Progenitor cell of endocrine pancreas (in vitro differentiated cells): ENCODE measurements at regions not wholly inside any gene's neighbourhood (a gene's known extent, or its start where the extent isn't known, plus 50 kb on each side); places are given as distances from the start of the nearest gene placed in this dataset.

Experiments used
- DNase-seq: peaks from one replicate; pipeline ENCODE4 v3.0.0; 2021; ENCODE audit warnings: low spot score; ENCODE audit not compliant: unreplicated experiment
- H3K27ac Mint-ChIP-seq: 2 replicates; pipeline ENCODE4 v1.8.0; 2021; ENCODE audit warnings: mild to moderate bottlenecking, moderate library complexity, mixed read lengths
- H3K27me3 Mint-ChIP-seq: 2 replicates; pipeline ENCODE4 v1.8.0; 2021; ENCODE audit warnings: mixed read lengths
- H3K36me3 Mint-ChIP-seq: 2 replicates; pipeline ENCODE4 v1.8.0; 2022; ENCODE audit warnings: mixed read lengths; ENCODE audit not compliant: insufficient read depth
- H3K4me1 Mint-ChIP-seq: 2 replicates; pipeline ENCODE4 v1.8.0; 2021; ENCODE audit warnings: low read depth, mixed read lengths
- H3K4me3 Mint-ChIP-seq: 2 replicates; pipeline ENCODE4 v1.8.0; 2021; ENCODE audit warnings: low read depth, mild to moderate bottlenecking, moderate library complexity, mixed read lengths
- H3K9me3 Mint-ChIP-seq: 2 replicates; pipeline ENCODE4 v1.8.0; 2021; ENCODE audit warnings: low read depth, mixed read lengths
- TF ChIP-seq, protein P1 (sequence below): fragments of 200-600 bp; sonication (generic); IDR thresholded peaks from one replicate; pipeline ENCODE4 v1.5.0; 2021; ENCODE audit warnings: antibody characterized with exemption, mild to moderate bottlenecking; ENCODE audit not compliant: unreplicated experiment

DNA sequence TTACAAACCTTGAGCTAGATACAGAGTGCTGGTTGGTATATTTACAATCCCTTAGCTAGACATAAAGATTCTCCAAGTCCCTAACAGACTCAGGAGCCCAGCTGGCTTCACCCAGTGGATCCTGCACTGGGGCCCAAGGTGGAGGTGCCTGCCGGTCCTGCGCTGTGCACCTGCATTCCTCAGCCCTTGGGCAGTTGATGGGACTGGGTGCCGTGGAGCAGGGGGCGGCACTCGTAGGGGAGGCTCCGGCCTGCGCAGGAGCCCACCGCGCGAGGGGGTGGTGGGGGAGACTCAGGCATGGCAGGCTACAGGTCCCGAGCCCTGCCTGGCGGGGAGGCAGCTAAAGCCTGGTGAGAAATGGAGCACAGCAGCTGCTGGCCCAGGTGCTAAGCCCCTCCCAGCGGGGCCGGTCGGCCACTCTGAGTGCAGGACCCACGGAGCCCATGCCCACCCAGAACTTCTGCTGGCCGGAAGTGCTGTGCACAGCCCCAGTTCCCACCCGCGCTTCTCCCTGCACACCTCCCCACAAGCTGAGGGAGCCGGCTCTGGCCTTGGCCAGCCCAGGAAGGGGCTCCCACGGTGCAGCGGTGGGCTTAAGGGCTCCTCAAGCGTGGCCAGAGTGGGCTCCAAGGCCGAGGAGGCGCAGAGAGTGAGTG, 1464.7 kb downstream of the EFNA5 start:
- TF ChIP-seq, protein P1, sequence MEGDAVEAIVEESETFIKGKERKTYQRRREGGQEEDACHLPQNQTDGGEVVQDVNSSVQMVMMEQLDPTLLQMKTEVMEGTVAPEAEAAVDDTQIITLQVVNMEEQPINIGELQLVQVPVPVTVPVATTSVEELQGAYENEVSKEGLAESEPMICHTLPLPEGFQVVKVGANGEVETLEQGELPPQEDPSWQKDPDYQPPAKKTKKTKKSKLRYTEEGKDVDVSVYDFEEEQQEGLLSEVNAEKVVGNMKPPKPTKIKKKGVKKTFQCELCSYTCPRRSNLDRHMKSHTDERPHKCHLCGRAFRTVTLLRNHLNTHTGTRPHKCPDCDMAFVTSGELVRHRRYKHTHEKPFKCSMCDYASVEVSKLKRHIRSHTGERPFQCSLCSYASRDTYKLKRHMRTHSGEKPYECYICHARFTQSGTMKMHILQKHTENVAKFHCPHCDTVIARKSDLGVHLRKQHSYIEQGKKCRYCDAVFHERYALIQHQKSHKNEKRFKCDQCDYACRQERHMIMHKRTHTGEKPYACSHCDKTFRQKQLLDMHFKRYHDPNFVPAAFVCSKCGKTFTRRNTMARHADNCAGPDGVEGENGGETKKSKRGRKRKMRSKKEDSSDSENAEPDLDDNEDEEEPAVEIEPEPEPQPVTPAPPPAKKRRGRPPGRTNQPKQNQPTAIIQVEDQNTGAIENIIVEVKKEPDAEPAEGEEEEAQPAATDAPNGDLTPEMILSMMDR, result no peak
- H3K27ac Mint-ChIP-seq, result no peak overlapping the region
- no peaks in the 10 kb centered on the region for H3K4me1 Mint-ChIP-seq
- no peak for DNase-seq
- no peaks in the 10 kb centered on the region for H3K36me3 Mint-ChIP-seq
- H3K27me3 Mint-ChIP-seq, result no peaks in the 10 kb centered on the region
- no peak overlapping the region for H3K4me3 Mint-ChIP-seq
- H3K9me3 Mint-ChIP-seq, result peaks cover 10% of the 10 kb centered on the region

DNA sequence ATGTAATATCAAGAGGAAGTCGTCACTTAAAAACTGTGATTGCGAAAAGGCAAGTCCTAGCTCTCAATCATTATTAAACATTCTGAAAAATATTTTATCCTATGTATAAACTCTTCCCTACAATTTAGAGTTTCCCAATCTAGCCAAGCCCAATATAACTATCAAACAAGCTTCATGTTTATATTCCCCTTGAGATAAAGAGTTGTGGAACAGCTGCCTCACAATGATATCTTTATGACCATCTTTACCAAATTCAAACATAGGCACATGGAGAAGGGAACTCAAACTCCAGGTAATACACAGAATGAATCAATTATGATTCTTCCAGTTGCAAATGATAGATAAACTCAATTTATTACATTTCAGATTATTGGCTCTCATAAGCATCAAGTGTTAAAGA, 1468.7 kb downstream of the EFNA5 start:
- no peak overlapping the region for H3K27ac Mint-ChIP-seq
- TF ChIP-seq, protein P1, result no peak
- no peaks in the 10 kb centered on the region for H3K36me3 Mint-ChIP-seq
- no peaks in the 10 kb centered on the region for H3K27me3 Mint-ChIP-seq
- H3K9me3 Mint-ChIP-seq, result no peaks in the 10 kb centered on the region
- H3K4me1 Mint-ChIP-seq, result no peaks in the 10 kb centered on the region
- DNase-seq, result no peak
- no peak overlapping the region for H3K4me3 Mint-ChIP-seq

DNA sequence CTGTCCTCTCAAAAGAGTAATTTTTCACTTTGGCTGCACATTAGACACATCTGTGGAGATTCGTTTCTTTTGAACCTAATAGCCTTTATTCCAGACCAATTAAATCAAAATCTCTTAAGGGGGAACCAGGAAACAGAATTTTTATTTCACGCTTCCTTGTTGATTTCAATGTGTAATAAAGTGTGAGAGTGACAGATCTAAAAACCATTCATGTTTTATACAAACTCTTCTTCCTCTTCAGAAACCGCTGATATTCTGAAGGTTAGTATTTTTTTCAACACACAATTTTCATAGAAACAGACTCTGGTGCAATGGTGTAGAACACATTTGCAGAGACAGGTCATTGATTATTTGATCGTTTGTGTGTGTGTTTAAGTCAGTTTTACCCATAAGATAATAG, 1469.8 kb downstream of the EFNA5 start:
- TF ChIP-seq, protein P1, result no peak
- no peaks in the 10 kb centered on the region for H3K36me3 Mint-ChIP-seq
- H3K27ac Mint-ChIP-seq, result no peak overlapping the region
- H3K4me3 Mint-ChIP-seq, result no peak overlapping the region
- DNase-seq, result no peak
- no peaks in the 10 kb centered on the region for H3K4me1 Mint-ChIP-seq
- H3K27me3 Mint-ChIP-seq, result no peaks in the 10 kb centered on the region
- H3K9me3 Mint-ChIP-seq, result no peaks in the 10 kb centered on the region

DNA sequence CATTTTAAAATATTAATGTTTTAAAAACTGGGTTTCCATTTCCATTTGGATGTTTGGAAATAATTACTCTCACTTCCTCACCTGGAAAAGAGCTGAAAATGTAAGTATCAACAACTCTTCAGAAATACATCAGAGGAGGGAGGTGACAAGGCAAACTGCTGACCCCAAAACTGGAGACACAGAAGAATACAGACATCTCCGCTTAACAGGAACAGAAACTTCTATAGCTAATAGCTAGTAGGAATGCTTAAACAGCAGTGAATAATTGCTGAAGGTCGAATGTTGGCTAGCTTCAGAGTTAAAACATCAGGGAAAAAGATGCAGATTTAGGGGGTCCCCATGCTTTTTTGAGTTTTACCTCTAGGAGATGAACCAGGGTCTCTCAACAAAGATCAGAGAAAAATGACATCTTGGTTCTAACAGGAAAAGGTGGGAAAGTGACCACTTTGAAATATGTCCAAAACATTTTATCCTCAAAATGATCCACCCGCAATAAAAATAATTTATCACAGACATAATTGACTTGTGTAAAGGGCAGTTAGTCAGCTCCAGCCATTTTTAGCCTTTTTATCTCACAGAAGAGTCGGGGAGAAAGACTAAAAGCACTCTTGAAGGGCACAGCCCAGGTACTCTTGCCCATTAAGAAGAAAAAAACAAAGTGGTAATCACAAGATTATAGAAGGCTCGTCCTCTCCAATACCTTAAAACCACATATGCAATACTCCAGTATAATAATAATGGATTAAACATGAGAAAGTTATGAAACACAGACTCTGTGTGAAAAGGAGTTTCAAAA, 1474.9 kb downstream of the EFNA5 start:
- Mint-ChIP-seq H3K27ac (no peak overlapping the region), H3K4me3 (no peak overlapping the region), H3K9me3 (no peaks in the 10 kb centered on the region), H3K36me3 (no peaks in the 10 kb centered on the region), H3K4me1 (no peaks in the 10 kb centered on the region), H3K27me3 (no peaks in the 10 kb centered on the region)
- DNase-seq, result no peak
- TF ChIP-seq, protein P1, result no peak

DNA sequence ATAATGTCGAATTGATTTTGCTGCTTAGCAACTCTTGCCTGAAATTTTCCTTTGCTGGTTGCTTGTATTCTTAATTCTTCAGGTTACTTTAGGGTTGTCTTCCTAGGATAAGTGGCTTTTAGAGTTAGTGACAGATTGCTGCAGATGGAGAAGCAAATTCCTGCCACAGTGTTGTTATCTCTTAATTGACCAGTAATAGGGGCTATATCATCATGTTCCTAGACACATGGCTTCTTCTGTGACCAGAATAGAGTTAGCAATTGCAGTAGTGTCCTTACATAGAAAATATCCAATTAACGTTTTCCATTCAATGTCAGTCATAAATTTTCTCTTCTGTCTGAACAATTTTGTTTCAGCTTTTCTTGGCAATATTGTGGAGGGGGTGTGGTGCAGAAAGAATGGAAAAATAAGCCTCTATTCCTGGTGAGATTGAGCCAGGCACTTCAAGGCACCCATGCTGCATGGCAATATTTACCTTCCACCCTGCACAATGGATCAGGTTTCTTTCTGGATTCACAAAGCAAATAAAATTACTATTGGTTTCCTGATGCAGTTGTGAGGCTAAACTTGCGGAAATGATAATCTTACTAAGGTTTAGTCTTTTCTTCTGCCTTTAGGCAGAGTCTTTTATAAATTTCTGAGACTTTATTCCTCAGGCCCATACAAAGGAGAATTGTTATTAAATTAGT, 1481.5 kb downstream of the EFNA5 start:
- H3K27ac Mint-ChIP-seq, result peak overlapping the region; percentile 41
- DNase-seq, result no peak
- peaks cover 4% of the 10 kb centered on the region for H3K4me1 Mint-ChIP-seq
- TF ChIP-seq, protein P1, result no peak
- no peaks in the 10 kb centered on the region for H3K36me3 Mint-ChIP-seq
- no peaks in the 10 kb centered on the region for H3K27me3 Mint-ChIP-seq
- H3K4me3 Mint-ChIP-seq, result no peak overlapping the region
- peaks cover 5% of the 10 kb centered on the region for H3K9me3 Mint-ChIP-seq
